HG03432 (cell line): ENCODE measurements at regions not wholly inside any gene's neighbourhood (a gene's known extent, or its start where the extent isn't known, plus 50 kb on each side); places are given as distances from the start of the nearest gene placed in this dataset.
"Not testable (repeated sequence)": the region's sequence is repeated elsewhere in the genome, so short reads cannot be mapped to it uniquely, and the experiment has no call there.

Experiments
- ATAC-seq: cut with Tn5 transposase; IDR thresholded peaks from one replicate; pipeline ENCODE4 v1.9.1; 2021; ENCODE audit warnings: mild to moderate bottlenecking, moderate library complexity; ENCODE audit not compliant: unreplicated experiment

- ATAC-seq = no peak
These were observed 332.5 kb downstream of the VRK1 start for GRCh38 chr14:97129639-97130038.

- not testable (repeated sequence) for ATAC-seq
These were observed 338.7 kb downstream of the VRK1 start for GRCh38 chr14:97135847-97136246.

GRCh38 chr14:97137705-97138104 is 340.5 kb downstream of the VRK1 start:
- ATAC-seq = no peak

GRCh38 chr14:97138801-97139200 is 341.6 kb downstream of the VRK1 start:
- no peak for ATAC-seq

- ATAC-seq = no peak
These were observed 345.8 kb downstream of the VRK1 start for GRCh38 chr14:97143011-97143410.

GRCh38 chr14:97143456-97143855 is 346.3 kb downstream of the VRK1 start:
- ATAC-seq = no peak

- not testable (repeated sequence) for ATAC-seq
These were observed 350.8 kb downstream of the VRK1 start for GRCh38 chr14:97148021-97148420.

- ATAC-seq = no peak
These were observed 352.6 kb downstream of the VRK1 start for GRCh38 chr14:97149775-97150174.

- ATAC-seq = no peak
These were observed 356.3 kb downstream of the VRK1 start for GRCh38 chr14:97153527-97153926.

- ATAC-seq = no peak
These were observed 358.1 kb downstream of the VRK1 start for GRCh38 chr14:97155320-97155719.

- ATAC-seq = no peak
These were observed 358.6 kb downstream of the VRK1 start for GRCh38 chr14:97155814-97156213.

GRCh38 chr14:97156705-97157104 is 359.5 kb downstream of the VRK1 start:
- no peak for ATAC-seq

GRCh38 chr14:97158102-97158501 is 360.9 kb downstream of the VRK1 start:
- ATAC-seq = no peak

- ATAC-seq = no peak
These were observed 361.9 kb downstream of the VRK1 start for GRCh38 chr14:97159124-97159523.

GRCh38 chr14:97162621-97163020 is 365.4 kb downstream of the VRK1 start:
- no peak for ATAC-seq

- no peak for ATAC-seq
These were observed 366.8 kb downstream of the VRK1 start for GRCh38 chr14:97164021-97164420.

GRCh38 chr14:97166497-97166896 is 369.3 kb downstream of the VRK1 start:
- ATAC-seq = no peak

- not testable (repeated sequence) for ATAC-seq
These were observed 370.4 kb downstream of the VRK1 start for GRCh38 chr14:97167577-97167976.

- ATAC-seq = no peak
These were observed 375.5 kb downstream of the VRK1 start for GRCh38 chr14:97172644-97173043.

- peak; percentile 43 for ATAC-seq
These were observed 379.8 kb downstream of the VRK1 start for GRCh38 chr14:97177016-97177415.

- peak; percentile 75 for ATAC-seq
These were observed 380.5 kb downstream of the VRK1 start for GRCh38 chr14:97177635-97178034.

- no peak for ATAC-seq
These were observed 381.6 kb downstream of the VRK1 start for GRCh38 chr14:97178781-97179180.

- no peak for ATAC-seq
These were observed 382.4 kb downstream of the VRK1 start for GRCh38 chr14:97179573-97179972.
